NCI-H748 (cell line): ENCODE measurements at regions not wholly inside any gene's neighbourhood (a gene's known extent, or its start where the extent isn't known, plus 50 kb on each side); places are given as distances from the start of the nearest gene placed in this dataset.
"Not testable (repeated sequence)": the region's sequence is repeated elsewhere in the genome, so short reads cannot be mapped to it uniquely, and the experiment has no call there.

Source experiments
- DNase-seq: peaks from one replicate; lab custom pipeline; 2025; ENCODE audit not compliant: unreplicated experiment; lab: John Stamatoyannopoulos, UW

DNA sequence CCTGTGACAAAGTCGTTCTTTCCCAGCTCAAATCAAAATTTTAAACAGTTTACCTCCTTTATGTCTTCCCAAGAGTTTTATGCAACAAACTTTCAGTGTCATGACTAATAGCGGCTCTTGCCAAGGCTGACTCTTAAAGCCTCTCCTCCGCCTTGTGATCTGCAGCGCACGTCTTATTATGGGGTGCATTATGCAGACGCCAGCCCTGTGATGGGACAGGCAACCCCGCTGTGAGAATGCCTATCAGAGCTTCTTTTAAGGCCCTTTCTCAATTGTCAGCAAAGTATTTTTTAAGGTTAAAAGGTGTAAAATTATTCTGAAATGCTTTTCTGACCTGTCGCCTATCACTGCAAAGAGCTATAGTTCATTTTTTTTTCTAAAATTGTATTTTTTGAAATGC lies 152.8 kb downstream of the SOX1 start:
- DNase-seq = no peak

DNA sequence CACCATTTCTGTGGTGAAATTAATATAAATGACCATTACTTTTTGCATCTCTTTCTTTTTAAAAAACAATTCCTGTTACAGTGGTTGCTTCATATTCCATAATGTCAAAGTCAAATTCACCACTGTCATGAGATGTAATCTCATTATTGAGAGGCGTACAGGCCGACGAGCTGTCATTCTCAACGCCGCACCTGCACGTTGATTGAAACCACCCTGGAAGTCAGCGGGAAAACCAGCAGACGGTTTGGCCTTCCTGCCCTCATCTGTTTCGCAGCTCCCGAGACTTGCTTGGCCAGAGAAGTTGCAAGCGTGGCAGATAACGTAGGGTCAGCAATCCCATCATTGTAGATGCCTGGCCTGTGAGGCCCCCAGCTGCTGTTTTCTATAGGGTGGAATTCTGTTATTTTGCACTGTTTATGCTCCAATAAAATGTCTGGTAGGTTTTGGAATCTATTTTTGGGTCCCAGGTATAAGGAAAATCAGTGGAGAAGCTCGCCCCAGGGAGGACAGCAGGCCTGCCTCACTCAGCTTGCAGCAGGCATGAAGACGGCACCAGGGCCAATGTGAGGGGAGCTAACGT lies 153.4 kb downstream of the SOX1 start:
- DNase-seq = no peak

DNA sequence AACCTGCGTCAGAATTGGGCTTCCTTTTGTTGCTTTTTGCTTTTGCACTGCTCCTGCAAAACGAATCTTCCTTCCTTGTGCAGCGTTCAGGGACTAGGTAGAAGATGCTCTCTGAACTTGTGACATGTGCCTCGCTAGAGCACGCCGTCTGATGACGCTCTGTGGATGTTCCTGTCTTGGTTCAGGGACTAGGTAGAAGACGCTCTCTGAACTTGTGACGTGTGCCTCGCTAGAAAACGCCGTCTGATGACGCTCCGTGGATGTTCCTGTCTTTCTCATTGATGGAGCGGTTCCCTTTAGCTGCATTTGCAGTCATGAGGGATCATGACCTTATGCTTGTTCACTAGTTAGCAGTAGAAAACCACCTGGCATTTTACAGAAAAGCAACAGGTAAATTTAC lies 154.0 kb downstream of the SOX1 start:
- no peak for DNase-seq

DNA sequence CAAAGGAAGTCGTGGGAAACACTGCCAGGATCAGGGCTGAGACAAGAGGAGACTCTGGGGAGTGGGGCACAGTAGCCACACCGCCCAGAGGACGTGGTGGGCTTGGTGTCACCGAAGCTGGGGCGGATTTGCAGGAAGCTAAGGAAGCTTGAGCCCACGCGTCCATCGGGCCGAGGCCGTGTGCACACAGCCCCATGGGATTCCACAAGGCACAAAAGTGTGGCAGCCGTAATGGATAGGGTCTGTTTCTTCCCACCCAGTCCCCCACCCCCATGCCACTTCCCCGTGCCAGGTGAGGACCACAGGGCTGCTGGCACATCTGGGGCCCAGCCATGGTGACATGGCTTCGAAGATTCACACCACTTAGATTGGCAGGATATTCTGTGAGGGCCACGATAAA lies 153.2 kb upstream of the SPACA7 start:
- no peak for DNase-seq

DNA sequence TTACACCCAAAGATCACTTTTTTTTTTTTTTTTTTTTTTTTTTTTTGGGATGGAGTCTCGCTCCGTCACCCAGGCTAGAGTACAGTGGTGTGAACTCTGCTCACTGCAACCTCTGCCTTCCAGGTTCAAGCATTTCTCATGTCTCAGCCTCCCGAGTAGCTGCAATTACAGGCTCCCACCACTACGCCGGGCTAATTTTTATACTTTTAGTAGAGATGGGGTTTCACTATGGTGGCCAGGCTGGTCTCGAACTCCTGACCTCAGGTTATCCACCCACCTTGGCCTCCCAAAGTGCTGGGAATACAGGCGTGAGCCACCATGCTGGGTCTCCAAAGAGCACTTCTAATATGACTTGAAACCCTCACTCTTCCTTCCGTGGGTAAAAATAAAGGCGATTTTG lies 152.2 kb upstream of the SPACA7 start:
- DNase-seq = not testable (repeated sequence)

DNA sequence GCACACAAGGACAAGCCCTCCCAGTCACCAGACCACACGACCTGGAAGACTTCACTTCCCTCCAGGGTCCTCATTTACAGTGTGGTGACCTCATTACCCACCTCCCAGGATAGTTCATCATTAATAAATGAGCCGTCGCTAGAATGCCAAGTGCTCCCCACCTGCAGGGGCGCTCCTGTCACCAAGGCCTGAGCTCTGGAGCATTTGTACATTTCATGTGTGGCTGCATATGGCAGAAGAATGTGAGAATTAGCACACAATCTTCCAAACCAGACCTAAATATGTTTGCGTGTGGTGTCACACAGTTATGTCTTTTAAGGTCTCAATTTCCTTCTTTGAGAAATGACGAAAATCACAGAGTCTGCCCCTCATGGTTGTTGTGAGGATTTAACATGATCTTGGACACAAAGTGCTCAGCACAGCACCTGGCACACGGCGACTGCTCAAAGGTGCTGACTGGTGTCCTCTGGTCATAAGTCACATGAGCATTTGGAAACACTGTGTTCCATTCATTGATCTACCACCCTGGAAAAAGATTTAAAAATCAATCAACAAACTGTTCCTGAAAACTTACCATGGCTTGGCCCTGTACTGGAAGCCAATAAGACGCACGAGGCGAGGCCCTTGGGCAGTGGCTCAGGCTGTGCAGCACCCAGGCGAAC lies 150.6 kb upstream of the SPACA7 start:
- DNase-seq = no peak

DNA sequence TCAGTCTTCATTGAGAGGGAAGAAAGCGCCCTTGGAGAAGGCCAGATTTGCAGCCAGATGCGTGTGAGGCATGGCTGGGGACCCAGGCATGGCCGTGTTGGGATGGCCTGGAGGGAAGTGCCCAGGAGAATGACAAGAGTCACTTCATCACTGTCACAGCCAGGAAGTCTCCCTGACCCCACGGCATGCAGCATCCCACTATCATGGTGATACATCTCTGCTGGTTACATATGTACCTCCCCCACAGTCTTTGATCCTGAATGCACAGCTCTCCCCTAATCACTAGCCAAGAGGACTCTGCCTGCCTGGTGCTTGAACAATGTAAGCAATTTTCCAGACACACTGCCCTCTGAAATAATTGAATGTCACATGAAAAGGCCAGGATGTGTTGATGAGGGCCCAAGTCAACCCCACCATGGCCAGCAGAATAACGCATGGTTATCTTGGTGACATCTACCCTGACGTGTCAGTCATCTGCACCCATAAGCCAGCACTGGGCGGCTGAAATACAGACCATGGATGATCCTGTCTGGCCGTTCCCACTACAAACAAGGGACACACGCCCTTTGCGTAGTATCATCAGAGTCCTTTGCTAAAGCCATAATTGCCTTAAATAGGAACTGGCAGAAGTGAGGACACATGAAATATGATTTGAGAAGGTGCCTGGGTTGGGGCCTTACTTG lies 149.7 kb upstream of the SPACA7 start:
- DNase-seq = no peak

DNA sequence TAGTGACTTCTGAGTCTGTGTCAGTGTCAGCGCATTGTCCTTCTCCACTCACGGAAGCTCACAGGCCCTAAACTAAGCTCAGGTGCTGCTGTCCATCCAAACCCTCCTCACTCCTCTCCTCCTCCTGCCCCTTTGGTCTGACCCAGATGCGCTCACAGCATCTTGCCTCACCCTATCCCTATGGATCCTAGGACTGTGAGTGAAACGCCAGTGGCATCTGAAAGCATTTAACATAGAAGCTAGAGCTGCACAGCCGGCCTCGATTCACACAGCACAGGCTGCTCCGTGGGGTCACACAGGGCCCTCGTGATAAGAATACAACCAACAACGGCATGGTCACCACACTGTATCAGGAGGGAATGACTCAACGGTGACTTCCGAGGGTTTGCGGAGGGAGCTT lies 149.1 kb upstream of the SPACA7 start:
- DNase-seq = no peak

DNA sequence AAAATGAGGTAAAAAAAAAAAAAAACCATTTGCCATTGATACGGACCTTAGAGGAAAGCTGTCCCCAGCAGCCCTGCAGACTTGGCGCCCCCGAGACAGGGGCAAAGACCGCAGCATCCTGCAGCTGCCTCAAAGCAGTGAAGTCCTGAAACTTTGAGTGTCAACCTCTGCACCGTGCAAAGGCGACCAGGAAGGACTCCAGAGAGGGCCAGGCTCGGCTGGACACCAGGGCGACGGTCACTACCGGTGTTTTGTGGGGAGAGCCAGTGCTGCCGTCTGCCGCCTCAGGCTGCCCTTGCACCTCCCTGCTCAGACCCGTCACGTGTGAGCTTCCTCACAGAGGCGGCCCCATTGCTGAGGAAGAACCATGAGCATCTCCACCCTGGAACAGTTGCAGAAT lies 146.7 kb upstream of the SPACA7 start:
- no peak for DNase-seq

DNA sequence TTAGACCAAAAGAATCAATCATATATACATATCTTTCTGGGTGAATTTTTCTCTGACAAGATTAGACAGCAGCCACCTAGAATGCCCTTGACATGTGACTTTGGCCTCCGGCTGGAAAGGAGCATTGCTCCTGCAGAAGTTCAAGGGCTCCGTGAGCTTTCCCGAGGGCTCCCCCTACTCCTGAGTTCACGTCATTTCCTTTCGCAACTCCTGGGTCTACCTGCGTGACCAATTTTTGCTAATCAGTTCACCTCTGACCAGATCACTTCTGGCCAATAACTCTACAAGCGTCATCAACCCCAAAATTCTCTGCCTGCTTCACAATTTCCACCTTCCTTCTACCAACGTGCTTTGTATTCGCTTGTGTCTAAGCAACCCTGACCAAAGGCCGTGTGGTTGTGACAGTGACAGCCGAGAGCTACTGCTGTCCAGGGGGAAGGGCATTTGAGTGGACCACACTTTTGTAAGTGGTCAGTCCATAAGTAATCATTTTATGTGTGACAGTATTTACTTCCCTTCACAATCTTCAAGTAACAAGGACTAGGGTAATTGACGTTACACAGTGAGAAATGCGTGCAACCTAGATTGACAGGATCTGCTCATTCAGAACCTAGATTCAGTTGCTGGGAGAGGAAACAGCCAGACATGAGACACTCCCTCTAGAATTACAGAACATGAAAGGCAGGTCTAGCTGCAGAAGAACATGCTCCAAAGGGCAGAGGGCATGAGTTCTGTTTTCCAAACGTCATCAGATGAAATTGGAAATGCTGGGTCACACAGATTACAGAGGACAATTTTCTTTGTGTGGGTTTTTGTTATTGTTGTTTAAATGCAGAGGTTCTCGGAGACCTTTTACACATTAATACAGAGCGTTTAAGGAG lies 145.9 kb upstream of the SPACA7 start:
- DNase-seq = no peak

DNA sequence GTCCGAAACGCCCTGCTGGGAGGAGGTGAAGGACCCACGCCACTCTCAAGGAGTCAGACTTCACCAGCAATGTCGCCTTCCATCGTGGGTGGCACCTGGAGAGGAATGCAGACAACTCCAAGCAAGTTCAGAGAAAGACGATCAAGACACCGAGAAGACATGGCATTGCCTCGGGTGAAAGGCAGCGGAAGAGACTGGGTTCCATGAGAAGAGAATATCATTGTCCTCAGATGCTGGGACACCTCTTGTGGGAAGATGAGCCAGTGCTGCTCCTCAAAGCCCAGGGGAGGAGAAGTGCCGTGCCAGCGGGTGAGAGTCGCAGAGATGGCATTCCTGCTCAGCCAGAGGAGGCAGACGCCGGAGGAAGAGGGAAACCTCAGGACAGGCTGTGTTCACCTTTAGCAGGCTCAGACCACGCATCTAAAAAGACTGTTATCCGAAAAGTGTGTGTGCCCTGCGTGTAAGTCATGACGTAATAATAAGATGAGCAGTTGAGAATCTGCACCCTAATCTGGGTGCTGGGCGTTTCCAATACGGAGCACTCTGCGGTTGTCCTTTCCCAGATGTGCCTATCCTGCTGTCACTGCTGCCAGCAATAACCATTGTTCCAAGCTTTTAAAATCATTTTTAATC lies 144.6 kb upstream of the SPACA7 start:
- no peak for DNase-seq

DNA sequence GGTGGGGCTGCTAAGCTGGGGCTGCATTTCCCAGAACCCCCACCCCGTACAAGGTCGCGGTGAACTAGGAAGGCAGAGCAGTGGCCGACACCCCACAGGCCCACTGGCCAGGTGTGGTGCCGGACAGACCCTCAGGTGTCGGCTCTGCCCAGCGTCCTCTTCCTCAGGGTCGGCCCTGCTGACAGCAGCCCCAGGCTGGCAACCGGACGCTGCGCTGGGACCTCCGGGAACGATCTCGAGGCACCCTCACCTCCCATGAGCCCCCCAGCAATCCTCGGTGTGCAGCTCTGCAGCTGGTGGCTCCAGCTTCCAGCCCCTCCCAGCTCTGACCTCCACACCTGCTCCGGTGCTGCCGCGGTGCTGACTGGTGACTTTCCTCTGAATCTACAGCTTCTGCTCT lies 142.9 kb upstream of the SPACA7 start:
- no peak for DNase-seq

DNA sequence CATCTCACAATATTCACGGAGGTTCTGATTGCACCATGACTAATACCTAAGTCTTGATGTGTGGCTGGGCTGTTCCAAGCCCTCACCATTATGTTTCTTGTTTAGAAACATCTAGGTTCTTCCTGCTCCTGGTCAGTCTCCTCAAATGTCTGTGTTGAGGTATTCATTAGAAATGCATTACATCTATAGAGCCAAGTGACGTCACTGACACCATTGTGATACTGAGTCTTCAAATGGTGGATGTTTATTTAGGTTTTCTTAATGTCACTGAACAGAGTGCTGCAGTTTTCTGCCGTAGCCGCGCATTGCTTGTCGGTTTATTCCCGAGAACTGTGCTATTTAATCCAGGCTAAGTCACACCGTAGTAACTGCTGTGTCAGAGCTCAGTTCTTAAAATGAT lies 142.4 kb upstream of the SPACA7 start:
- no peak for DNase-seq

DNA sequence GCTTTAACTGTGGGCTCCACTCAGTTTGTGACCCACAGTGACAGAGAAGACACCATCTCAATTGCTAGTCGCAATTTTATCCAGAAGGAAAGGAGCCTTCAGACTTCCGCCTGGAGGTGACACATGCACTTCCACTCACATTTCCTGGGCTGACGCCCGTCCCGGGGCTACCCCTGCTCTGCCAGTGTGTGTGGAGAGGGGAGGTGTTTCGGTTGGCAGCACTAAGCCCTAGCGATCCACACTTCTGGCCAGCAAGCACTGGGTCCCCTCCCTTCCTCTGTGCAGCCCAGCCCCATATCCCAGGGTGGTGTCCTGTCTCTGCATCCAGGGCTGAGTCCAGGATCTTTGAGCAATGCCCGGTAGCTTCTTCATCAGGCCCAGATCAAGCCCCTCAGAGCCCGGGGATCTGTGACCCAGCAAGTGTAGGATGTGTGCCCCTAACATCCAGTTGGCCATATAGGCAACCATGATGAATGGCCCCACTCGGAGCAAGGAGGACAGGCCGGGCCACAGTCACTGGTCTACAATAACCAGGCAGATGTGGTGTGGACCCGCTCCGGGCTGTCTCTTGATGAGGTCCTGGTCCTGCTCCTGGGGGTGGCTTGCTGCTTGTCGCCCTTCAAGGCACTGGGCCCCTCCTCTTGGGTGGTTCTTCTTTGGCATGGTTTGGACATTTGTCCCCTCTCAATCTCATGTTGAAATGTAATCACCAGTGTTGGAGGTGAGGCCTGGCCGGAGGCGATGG lies 141.9 kb upstream of the SPACA7 start:
- no peak for DNase-seq

DNA sequence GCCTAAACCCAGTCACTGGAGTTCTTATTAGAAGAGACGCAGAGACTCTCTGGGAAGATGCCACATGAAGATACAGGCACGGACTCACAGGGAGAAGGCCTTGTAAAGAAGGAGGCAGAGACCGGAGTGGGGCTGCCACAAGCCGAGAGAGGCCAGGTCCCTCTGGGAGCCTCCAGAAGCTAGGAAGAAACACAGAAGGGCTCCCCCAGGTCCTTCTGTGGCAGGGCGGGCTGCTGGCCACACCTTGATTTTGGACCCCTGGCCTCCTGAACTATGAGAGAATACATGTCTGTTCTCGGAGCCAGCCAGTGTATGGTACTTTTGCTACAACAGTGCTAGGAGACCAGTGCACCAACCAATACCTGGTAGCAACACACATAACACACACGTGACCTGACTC lies 140.1 kb upstream of the SPACA7 start:
- no peak for DNase-seq

DNA sequence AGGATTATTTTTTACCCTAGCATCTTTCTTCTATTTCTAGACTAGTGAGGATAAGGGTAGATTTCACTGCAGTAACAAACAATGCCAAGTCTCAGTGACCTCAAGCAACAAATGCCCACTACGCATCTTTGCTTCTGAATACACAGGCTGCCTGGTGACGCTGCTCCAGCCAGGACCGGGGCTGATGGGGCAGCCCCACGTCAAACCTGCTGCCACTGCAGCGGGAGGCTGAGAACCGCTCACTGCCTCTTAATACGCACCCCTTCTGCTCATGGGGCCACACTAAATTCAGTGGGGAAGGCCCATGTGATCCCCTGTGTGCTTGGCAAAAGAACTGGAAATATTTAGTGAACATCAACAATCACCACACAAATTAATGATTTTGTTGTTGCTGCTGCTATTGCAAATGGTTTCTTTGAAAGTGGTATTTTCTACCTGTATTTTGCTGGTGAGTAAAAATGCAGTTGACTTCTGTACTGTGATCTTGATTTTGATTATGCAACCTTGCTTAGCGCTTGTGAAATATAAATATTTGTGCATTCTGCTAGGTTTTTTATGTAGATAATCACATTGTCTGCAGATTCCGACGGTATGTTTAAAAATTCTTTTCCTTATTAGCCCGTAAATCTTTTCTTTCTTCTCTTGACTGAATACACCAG lies 139.5 kb upstream of the SPACA7 start:
- no peak for DNase-seq

DNA sequence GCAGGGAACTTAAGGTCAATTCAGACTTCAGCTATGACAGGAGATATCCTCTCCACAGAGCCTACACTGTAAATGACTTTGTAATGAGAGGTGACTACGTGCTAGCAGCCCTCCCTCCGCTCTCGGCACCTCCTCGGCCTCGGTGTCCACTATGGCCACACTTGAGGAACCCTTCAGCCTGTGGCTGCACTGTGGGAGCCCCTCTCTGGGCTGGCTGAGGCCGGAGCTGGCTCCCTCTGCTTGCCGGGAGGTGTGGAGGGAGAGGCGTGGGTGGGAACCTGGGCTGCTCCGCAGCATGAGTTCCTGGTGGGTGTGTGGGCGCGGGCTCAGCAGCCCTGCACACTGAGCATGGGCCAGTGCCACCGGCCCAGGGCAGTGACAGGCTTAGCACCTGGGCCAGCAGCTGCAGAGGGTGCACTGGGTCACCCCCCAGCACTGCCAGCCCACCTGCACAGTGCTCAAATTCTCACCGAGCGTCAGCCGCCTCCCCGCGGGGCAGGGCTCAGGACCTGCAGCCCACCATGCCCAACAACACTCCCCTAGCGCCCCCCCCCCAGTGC lies 137.6 kb upstream of the SPACA7 start:
- DNase-seq = no peak

DNA sequence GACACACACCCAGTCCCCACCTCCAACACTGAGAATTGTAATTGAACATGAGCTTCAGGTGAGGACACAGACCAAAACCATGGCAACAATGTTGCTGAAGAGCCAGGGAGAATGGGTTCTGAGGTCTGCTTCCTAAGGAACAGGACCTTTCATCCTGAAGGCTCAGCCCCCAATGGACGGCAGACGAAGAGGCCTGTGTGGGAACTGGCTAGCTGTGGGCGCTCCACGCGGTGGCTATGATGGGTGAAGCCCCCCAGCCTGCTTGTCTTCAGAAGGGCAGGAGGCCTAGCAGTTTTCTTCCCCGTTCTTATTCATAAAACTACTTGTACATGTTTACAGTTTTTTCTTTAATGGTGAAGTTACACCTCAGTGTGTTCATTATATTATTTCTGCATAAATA lies 136.1 kb upstream of the SPACA7 start:
- DNase-seq = no peak

DNA sequence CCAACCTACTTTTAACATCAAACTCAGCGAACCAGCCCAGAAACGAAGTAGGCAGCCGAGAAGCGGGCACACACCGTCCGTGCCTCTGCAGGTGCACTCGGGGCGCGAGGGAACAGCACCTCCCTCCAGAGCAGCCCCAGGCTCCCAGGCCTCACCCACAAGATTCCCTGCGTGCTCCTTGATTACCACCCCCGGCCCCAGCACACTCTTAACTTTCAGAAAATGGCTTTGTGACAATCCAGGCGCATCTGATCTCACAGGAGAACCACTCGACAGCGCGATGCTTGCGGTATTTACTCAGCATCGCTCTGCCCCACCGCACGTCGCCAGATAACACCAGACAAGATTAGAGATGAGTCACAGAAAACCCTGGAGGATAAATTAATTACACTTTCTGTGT lies 134.9 kb upstream of the SPACA7 start:
- peak; percentile 47 for DNase-seq

DNA sequence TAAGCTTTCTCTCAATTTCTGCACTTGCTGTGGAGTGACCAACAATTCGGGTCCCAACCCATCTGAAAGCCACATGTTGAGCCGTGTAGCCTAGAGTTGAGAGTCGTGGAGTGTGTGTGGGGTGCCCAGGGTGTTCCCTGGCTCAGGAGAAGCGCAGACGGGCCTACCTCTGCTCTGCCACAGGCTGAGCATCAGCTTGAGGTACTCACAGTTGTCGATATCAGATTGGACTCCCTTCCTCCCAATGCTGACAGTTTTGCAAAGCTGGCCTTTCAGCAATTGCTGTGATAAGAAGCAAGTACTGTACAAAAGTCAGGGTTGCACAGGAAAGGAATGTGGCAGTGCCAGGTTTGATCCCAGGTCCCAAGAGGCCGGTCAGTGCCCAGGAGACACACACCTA lies 133.4 kb upstream of the SPACA7 start:
- no peak for DNase-seq
